Aorta (tissue), 5 donors: ENCODE measurements at regions not wholly inside any gene's neighbourhood (a gene's known extent, or its start where the extent isn't known, plus 50 kb on each side); places are given as distances from the start of the nearest gene placed in this dataset.

ENCODE experiments used
- ATAC-seq: fragments of 200-7000 bp; cut with Tn5 transposase; one replicate; pipeline ENCODE4 v1.9.1; 2022; ENCODE audit warnings: moderate library complexity; ENCODE audit not compliant: low FRiP score
- DNase-seq, 2 donors: peaks; one replicate each; pipeline ENCODE4 v3.0.0-alpha.2; 2020
- H3K27ac ChIP-seq, 2 donors: one replicate each; pipeline ENCODE4 v1.5.1; 2013; ENCODE audit warnings: low read length in 2 of 2, mild to moderate bottlenecking in 2 of 2, moderate library complexity in 2 of 2, control low read depth in 1 of 2, inconsistent platforms in 1 of 2, low read depth in 1 of 2
- H3K27me3 ChIP-seq, 2 donors: one replicate each; pipeline ENCODE4 v1.6.1; 2013; ENCODE audit warnings: control low read depth in 1 of 2, low read length in 1 of 2, mild to moderate bottlenecking in 1 of 2, moderate library complexity in 1 of 2; ENCODE audit not compliant: insufficient read depth in 2 of 2, control insufficient read depth in 1 of 2
- H3K36me3 ChIP-seq, 2 donors: one replicate each; pipeline ENCODE4 v1.6.1; 2013; ENCODE audit warnings: control low read depth in 1 of 2, low read length in 1 of 2, mild to moderate bottlenecking in 1 of 2; ENCODE audit not compliant: insufficient read depth in 2 of 2, control insufficient read depth in 1 of 2
- H3K4me1 ChIP-seq, 2 donors: one replicate each; pipeline ENCODE4 v1.6.1; 2013; ENCODE audit warnings: low read length in 2 of 2, control low read depth in 1 of 2, mild to moderate bottlenecking in 1 of 2, moderate library complexity in 1 of 2; ENCODE audit not compliant: insufficient read depth in 2 of 2, control insufficient read depth in 1 of 2
- H3K4me3 ChIP-seq, 2 donors: one replicate each; pipeline ENCODE4 v1.5.1; 2013; ENCODE audit warnings: low read length in 2 of 2, control low read depth in 1 of 2, mild to moderate bottlenecking in 1 of 2
- H3K9me3 ChIP-seq: one replicate; pipeline ENCODE4 v1.6.1; 2013; ENCODE audit warnings: mild to moderate bottlenecking, low read length; ENCODE audit not compliant: control insufficient read depth
- WGBS, 2 donors: extraction: QIAGEN DNeasy Blood & Tissue Kit; methylation state at CpG; one replicate each; pipeline ENCODE4 v1.1.7; 2013; 5-methylcytosine and 5-hydroxymethylcytosine counted together
- intact Hi-C, 2 donors: fragments of 100-400 bp; cut with DNase I; formaldehyde crosslinking; loops; one replicate each; pipeline versions ENCODE4 v1.14.2 to v1.15.0; 2022
- donor health status: healthy with polysubstance abuse.
- donor health status: Bipolar disorder and iron deficiency.
- donor health status: DM: no; HTN: no; CAD: no.
- donor health status: DM: no; HTN: no; CAD: no.
- donor health status: DM: yes; HTN: yes; CAD: no.

DNA sequence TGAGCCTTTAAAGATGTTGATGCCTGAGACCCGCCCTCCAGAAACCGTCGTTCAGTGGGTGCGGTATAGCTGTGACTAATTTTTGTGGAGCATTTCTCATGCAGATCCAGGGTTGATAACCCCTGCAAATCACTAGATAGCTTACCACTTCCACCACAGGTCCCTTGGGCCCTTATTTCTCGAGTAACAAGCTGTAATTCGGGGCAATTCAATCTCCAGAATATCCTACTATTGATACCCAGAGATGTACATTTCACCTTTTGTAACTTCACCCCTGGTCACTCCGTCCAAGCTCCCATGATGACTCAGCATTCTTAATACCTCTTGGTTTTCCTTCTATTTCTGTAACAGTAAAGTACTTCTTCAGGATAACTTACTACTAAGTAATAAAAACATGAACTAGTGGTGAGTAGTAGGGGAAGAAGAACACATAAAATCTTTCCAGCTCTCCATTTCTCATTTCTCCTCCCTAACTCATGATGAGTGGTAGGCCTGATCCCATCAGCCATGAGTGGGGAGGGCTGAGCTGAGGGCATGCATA lies 71.9 kb upstream of the UBL3 start:
- Histone ChIP-seq H3K27ac (no peak overlapping the region), H3K27me3 (no peaks in the 10 kb centered on the region), H3K4me1 (peaks cover 0 to 9% of the 10 kb centered on the region in 2 donors), H3K4me3 (no peak overlapping the region), H3K36me3 (no peaks in the 10 kb centered on the region), H3K9me3 (no peaks in the 10 kb centered on the region)
- no peak for DNase-seq
- ATAC-seq = no peak
- WGBS, 2 donors = 60 to 71% methylated on average over 7 of the region's 7 CpGs
- intact Hi-C loops = loop anchor here (10.0 kb wide), 2 partner anchors 192 to 408 kb away; no protein-coding TSS in a partner anchor

DNA sequence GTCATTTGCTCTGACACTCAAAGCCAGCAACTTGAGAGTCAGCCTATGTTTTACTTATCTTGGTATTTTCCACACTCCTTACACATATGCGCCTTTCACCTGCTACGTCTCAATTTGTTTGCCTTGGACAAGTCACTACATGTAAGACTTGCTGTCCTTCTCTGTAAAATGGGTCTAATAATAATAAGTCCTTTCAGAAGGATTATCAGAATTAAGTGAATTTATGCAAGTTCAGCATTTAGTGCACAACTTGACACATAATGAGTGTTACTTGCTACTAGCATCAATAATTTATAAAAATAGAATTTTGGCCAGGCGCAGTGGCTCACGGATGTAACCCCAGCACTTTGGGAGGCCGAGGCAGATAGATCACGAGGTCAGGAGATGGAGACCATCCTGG lies 71.1 kb upstream of the UBL3 start:
- DNase-seq (no peak), ATAC-seq (no peak)
- peaks cover 0 to 9% of the 10 kb centered on the region in 2 donors for H3K4me1 ChIP-seq
- no peak overlapping the region for H3K27ac ChIP-seq
- H3K4me3 ChIP-seq = no peak overlapping the region
- intact Hi-C loops = loop anchor here (10.0 kb wide), 2 partner anchors 193 to 407 kb away; no protein-coding TSS in a partner anchor
- no peaks in the 10 kb centered on the region for H3K9me3 ChIP-seq
- WGBS, 2 donors = 89 to 93% methylated on average over 6 of the region's 6 CpGs
- H3K27me3 ChIP-seq = no peaks in the 10 kb centered on the region
- no peaks in the 10 kb centered on the region for H3K36me3 ChIP-seq

DNA sequence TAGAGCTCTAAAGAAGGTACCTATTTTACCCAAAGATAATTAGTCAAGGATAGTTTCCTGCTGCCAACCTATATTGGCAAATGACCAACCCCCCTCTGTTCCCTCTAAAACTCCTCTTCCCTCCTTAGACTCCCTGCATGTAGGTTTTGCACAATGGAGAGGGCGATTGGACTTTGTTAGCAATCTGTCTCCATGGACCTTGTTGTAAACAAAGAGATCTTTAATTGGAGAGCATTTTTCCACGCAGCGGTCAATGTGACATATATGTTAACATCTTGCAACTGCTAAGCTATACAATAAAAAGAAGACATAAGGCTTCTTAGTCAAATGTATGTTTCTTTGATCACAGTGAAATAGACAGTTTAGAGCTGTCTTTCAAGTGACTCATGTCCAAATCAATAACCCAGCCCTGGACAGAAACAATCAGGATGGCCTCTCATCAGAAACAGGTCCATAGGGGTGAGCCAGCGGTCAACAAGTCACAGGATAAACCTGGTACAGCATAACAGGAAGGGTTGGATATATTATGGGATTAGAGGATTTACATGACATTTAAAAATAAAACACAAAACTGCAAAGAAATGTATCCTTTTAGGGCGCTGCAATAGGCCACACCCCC lies 69.7 kb upstream of the UBL3 start:
- no peak overlapping the region for H3K4me3 ChIP-seq
- no peak for DNase-seq
- no peaks in the 10 kb centered on the region for H3K36me3 ChIP-seq
- WGBS, 2 donors = 75 to 89% methylated on average over 5 of the region's 5 CpGs
- intact Hi-C loops = loop anchor here (10.0 kb wide), 2 partner anchors 195 to 405 kb away; no protein-coding TSS in a partner anchor
- peaks cover 0 to 9% of the 10 kb centered on the region in 2 donors for H3K4me1 ChIP-seq
- no peaks in the 10 kb centered on the region for H3K9me3 ChIP-seq
- no peak overlapping the region for H3K27ac ChIP-seq
- no peak for ATAC-seq
- H3K27me3 ChIP-seq = no peaks in the 10 kb centered on the region

DNA sequence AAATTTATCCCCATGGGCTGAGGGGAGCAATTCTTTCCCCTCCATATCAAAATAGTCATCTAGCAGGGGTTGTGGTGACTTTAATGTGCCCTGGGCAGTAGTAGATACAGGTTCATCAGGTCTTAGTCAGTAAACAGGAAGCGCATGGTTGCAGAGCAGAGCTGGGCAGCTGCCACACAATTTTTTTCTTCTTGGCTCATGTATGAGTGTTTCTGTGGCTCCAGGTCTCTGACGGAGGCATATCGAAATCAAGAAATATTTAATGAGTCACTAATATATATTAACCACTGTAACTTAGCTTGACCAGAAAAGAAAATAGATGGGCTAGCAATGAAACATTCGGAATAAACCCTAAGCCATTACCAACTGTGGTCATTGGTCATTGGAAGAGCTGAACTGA lies 68.4 kb upstream of the UBL3 start:
- Histone ChIP-seq H3K4me3 (no peak overlapping the region), H3K27ac (no peak overlapping the region), H3K9me3 (no peaks in the 10 kb centered on the region), H3K4me1 (peaks cover 0 to 3% of the 10 kb centered on the region in 2 donors), H3K27me3 (no peaks in the 10 kb centered on the region), H3K36me3 (no peaks in the 10 kb centered on the region)
- 63 to 66% methylated on average over 4 of the region's 4 CpGs for WGBS, 2 donors
- intact Hi-C loops = no loop called here
- ATAC-seq (no peak), DNase-seq (no peak)

DNA sequence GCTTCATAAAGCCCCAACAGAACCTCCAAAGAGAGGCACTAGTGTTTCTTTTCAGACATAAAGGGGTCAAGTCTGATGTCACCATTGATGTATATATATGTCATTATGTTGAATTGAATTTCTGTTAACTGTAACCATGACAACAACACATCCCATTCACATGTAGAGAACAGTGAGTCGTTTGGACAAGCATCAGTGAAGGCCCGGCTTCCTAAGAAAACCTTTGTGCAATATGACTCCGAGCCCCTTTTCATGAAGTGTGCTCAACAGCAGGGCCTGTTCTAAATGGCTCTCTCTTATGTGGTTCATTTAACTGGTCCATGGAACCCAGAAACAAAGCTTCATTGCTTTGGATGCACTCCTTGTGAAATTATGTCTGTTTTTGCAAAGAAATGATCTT lies 67.2 kb upstream of the UBL3 start:
- ATAC-seq (no peak), DNase-seq (no peak)
- 87% methylated on average over 3 of the region's 3 CpGs for WGBS, 2 donors
- no peaks in the 10 kb centered on the region for H3K27me3 ChIP-seq
- intact Hi-C loops = no loop called here
- H3K4me1 ChIP-seq = no peaks in the 10 kb centered on the region
- H3K36me3 ChIP-seq = no peaks in the 10 kb centered on the region
- H3K9me3 ChIP-seq = no peaks in the 10 kb centered on the region
- no peak overlapping the region for H3K4me3 ChIP-seq
- H3K27ac ChIP-seq = no peak overlapping the region

- ATAC-seq (no peak), DNase-seq (no peak)
- no peaks in the 10 kb centered on the region for H3K27me3 ChIP-seq
- H3K36me3 ChIP-seq = no peaks in the 10 kb centered on the region
- H3K4me1 ChIP-seq = no peaks in the 10 kb centered on the region
- WGBS, 2 donors = 86 to 95% methylated on average over 3 of the region's 3 CpGs
- no peak overlapping the region for H3K4me3 ChIP-seq
- H3K27ac ChIP-seq = no peak overlapping the region
- H3K9me3 ChIP-seq = no peaks in the 10 kb centered on the region
- intact Hi-C loops = no loop called here
These were observed 64.2 kb upstream of the UBL3 start for GRCh38 chr13:29914581-29914980.

DNA sequence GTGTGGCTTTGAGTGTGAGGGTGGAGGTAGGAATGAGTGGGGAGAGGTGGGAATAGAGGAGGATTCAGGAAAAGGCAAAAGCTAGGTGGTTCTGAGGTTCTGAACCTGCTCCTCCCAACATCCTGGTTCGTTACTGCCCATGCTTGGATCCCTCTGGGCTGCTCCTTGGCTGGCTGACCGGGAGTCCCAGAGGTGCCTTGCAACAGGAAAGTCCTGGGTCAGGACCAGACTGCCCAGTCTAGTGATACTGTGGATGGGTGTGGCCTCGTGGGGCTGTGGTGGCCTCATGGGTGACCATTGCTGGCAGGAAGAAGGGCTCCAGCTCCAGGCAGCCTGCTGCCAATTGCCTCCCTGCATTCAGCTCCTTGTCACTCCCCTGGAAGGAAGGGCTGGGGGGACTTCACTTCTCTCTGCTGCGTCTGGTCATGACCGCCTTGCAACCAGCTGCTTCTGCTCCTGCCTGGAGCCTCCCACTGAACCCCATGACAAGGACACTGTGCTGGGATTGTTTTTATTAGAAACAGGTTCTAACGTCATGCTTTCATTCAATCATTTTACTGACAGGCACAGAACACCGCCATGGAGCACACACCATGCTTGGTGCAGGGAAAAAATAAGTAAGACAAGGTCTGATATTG lies 61.5 kb upstream of the UBL3 start:
- no peak overlapping the region for H3K4me3 ChIP-seq
- ATAC-seq = no peak
- intact Hi-C loops = no loop called here
- H3K9me3 ChIP-seq = no peaks in the 10 kb centered on the region
- 72% methylated on average over 7 of the region's 7 CpGs for WGBS, 2 donors
- H3K36me3 ChIP-seq = no peaks in the 10 kb centered on the region
- no peaks in the 10 kb centered on the region for H3K4me1 ChIP-seq
- DNase-seq = no peak
- no peaks in the 10 kb centered on the region for H3K27me3 ChIP-seq
- no peak overlapping the region for H3K27ac ChIP-seq

DNA sequence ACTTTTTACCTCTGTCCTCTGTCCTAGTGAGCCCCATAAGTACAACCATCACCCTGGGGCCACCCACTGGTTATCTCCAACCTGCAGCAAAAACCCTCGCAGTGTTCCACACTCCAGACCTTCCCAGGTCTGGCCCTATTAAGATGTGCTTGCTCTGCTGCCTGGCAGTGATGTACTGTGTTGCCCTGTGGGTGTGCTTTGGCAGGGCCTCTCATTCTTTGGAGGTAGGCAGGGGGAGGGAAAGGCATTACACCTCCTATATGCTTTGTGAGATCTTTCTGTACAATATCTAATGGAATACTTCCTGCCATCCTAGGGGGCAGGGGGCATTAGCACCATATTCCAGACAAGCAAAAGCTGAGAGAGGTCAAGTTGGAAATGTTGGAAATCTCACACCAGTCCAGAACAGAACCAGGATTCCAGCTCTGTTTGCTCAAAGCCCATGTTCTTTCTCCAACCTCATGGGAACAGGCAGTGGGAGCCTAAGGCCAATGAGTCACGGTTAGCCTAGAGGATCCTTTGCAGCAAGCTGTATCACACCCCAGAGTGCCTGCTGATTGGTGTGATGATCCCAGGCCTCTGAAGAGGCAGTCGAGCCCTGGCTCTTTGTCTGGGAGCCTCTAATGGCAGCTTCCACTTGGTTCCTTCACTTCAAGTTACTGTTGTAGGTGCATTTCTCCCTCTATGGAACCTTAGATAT lies 59.7 kb upstream of the UBL3 start:
- Histone ChIP-seq H3K27ac (no peak overlapping the region), H3K27me3 (no peaks in the 10 kb centered on the region), H3K36me3 (no peaks in the 10 kb centered on the region), H3K4me3 (no peak overlapping the region), H3K9me3 (no peaks in the 10 kb centered on the region), H3K4me1 (no peaks in the 10 kb centered on the region)
- ATAC-seq = no peak
- intact Hi-C loops = no loop called here
- DNase-seq = no peak
- 65 to 69% methylated on average over 3 of the region's 3 CpGs for whole genome bisulfite sequencing, 2 donors
